ENCODE measurements at regions not wholly inside any gene's neighbourhood (a gene's known extent, or its start where the extent isn't known, plus 50 kb on each side); places are given as distances from the start of the nearest gene placed in this dataset.

- Mint-ChIP-seq H3K36me3 (ENCODE audit: insufficient read depth in 1 of 3, low read depth in 3 of 3) (no peaks in the 10 kb centered on the region), H3K4me1 (no peaks in the 10 kb centered on the region), H3K27ac (no peak overlapping the region), H3K27me3 (ENCODE audit: low read depth) (no peaks in the 10 kb centered on the region), H3K4me3 (no peak overlapping the region), H3K9me3 (no peaks in the 10 kb centered on the region)
- Histone ChIP-seq H3T11ph (ENCODE audit: low read length) (no peak overlapping the region), H3K9me3 (ENCODE audit: control insufficient read depth, low read depth, low read length) (no peaks in the 10 kb centered on the region), H3K79me2 (ENCODE audit: insufficient read depth, low read length) (no peaks in the 10 kb centered on the region), H2AK5ac (ENCODE audit: insufficient read length, low read length) (no peak overlapping the region), H3K4me2 (ENCODE audit: insufficient read depth, insufficient read length, low read length) (no peak overlapping the region), H3K23me2 (ENCODE audit: insufficient read length, low read depth, low read length, poor library complexity, severe bottlenecking) (no peaks in the 10 kb centered on the region), H3K56ac (ENCODE audit: insufficient read length, low read depth, low read length) (no peak overlapping the region), H3K23ac (ENCODE audit: insufficient read length, low read depth, low read length) (no peak overlapping the region), H2BK15ac (ENCODE audit: low read depth, low read length) (no peak overlapping the region), H2BK5ac (ENCODE audit: insufficient read length, low read length) (no peak overlapping the region), H2AFZ (ENCODE audit: low read length) (no peak overlapping the region), H3K9ac (ENCODE audit: extremely low read depth, insufficient read length, low read length) (no peak overlapping the region), H3K27ac (ENCODE audit: insufficient read length, low read depth, low read length) (no peak overlapping the region), H2BK12ac (ENCODE audit: insufficient read length, low read depth, low read length) (no peak overlapping the region), H3K14ac (ENCODE audit: insufficient read depth, low read length) (no peak overlapping the region), H2BK120ac (ENCODE audit: low read depth, low read length, poor library complexity, severe bottlenecking) (no peak overlapping the region), H3K27me3 (ENCODE audit: insufficient read depth, low read length) (no peaks in the 10 kb centered on the region), H3K79me1 (ENCODE audit: insufficient read depth, low read depth, low read length, poor library complexity, severe bottlenecking) (no peaks in the 10 kb centered on the region), H3K4me1 (ENCODE audit: insufficient read depth, low read length) (no peaks in the 10 kb centered on the region), H3K4ac (ENCODE audit: low read depth, low read length) (no peak overlapping the region), H4K91ac (ENCODE audit: insufficient read length, low read depth, low read length) (no peak overlapping the region), H3K18ac (ENCODE audit: insufficient read length, low read depth, low read length) (no peak overlapping the region), H2BK20ac (ENCODE audit: low read depth, low read length, poor library complexity, severe bottlenecking) (no peak overlapping the region), H4K8ac (replicated peaks; ENCODE audit: insufficient read length, low read depth, low read length) (no peak overlapping the region), H4K5ac (ENCODE audit: insufficient read length, low read depth, low read length) (no peak overlapping the region), H4K20me1 (ENCODE audit: control insufficient read depth, insufficient read depth, insufficient read length) (no peaks in the 10 kb centered on the region)
- DNase-seq: no peak
- no peak for TF ChIP-seq CTCF (conservative IDR thresholded peaks at IDR 0.05)
- no CpG with 5 or more reads among the region's 4 CpGs for WGBS (ENCODE audit: extremely low coverage, insufficient read length, low lambda C conversion rate)
Observed at GRCh38 chr3:102530415-102531181, 95.8 kb downstream of the ZPLD1 start.
